CD4-positive, CD25-positive, alpha-beta regulatory T cell (primary cell): ENCODE measurements at regions not wholly inside any gene's neighbourhood (a gene's known extent, or its start where the extent isn't known, plus 50 kb on each side); places are given as distances from the start of the nearest gene placed in this dataset.

ENCODE experiments used
- ATAC-seq, 2 donors: fragments of 150-1000 bp; cut with Tn5 transposase; one replicate each; pipeline ENCODE4 v1.10.0; 2021; ENCODE audit warnings: low read depth in 2 of 2, moderate number of reproducible peaks in 2 of 2, moderate library complexity in 1 of 2
- DNase-seq, 3 donors: peaks; one replicate each; pipeline versions ENCODE4 v3.0.0 to v3.0.0-alpha.2; 2012 to 2022; ENCODE audit warnings: mixed read lengths in 1 of 3
- H3K27ac ChIP-seq: one replicate; pipeline ENCODE4 v1.7.0; 2013; ENCODE audit warnings: mild to moderate bottlenecking, low read length; ENCODE audit not compliant: insufficient read depth, poor library complexity, severe bottlenecking
- H3K27me3 ChIP-seq: one replicate; pipeline ENCODE4 v1.7.0; 2013; ENCODE audit warnings: low read length; ENCODE audit not compliant: control insufficient read depth, insufficient read depth
- H3K36me3 ChIP-seq: one replicate; pipeline ENCODE4 v1.7.0; 2013; ENCODE audit warnings: mild to moderate bottlenecking, low read length, moderate library complexity; ENCODE audit not compliant: control insufficient read depth, insufficient read depth
- H3K4me1 ChIP-seq: 2 replicates; pipeline ENCODE4 v1.7.0; 2013; ENCODE audit warnings: mild to moderate bottlenecking, low read length; ENCODE audit not compliant: insufficient read depth, control insufficient read depth, poor library complexity, severe bottlenecking
- H3K4me3 ChIP-seq: one replicate; pipeline ENCODE4 v1.7.0; 2013; ENCODE audit warnings: low read depth, mild to moderate bottlenecking, low read length, moderate library complexity
- H3K9me3 ChIP-seq, 2 experiments: 1 replicate in 1 of 2; 2 replicates in 1 of 2; pipeline ENCODE4 v1.7.0; 2013; ENCODE audit warnings: low read length in 2 of 2, mild to moderate bottlenecking in 1 of 2, moderate library complexity in 1 of 2; ENCODE audit not compliant: control insufficient read depth in 2 of 2
- H3K27ac Mint-ChIP-seq, 3 donors: one replicate each; pipeline ENCODE4 v1.8.0; 2020 to 2022; ENCODE audit warnings: mild to moderate bottlenecking in 3 of 3, mixed read lengths in 3 of 3, moderate library complexity in 2 of 3
- H3K27me3 Mint-ChIP-seq: one replicate; pipeline ENCODE4 v1.8.0; 2022; ENCODE audit warnings: mild to moderate bottlenecking, mixed read lengths
- H3K36me3 Mint-ChIP-seq: one replicate; pipeline ENCODE4 v1.8.0; 2020; ENCODE audit warnings: mixed read lengths
- H3K4me1 Mint-ChIP-seq, 4 donors: one replicate each; pipeline ENCODE4 v1.8.0; 2020 to 2022; ENCODE audit warnings: mixed read lengths in 4 of 4, mild to moderate bottlenecking in 1 of 4
- H3K4me3 Mint-ChIP-seq, 4 donors: one replicate each; pipeline ENCODE4 v1.8.0; 2020 to 2022; ENCODE audit warnings: mild to moderate bottlenecking in 4 of 4, mixed read lengths in 4 of 4, moderate library complexity in 3 of 4
- H3K9me3 Mint-ChIP-seq, 7 donors: one replicate each; pipeline ENCODE4 v1.8.0; 2020 to 2022; ENCODE audit warnings: mixed read lengths in 7 of 7, mild to moderate bottlenecking in 3 of 7, moderate library complexity in 2 of 7

- H3K27ac ChIP-seq: no peak overlapping the region
- H3K9me3 ChIP-seq: peaks cover 4 to 5% of the 10 kb centered on the region in 2 experiments
- Mint-ChIP-seq H3K9me3 (peaks cover 0 to 23% (median 6%) of the 10 kb centered on the region in 7 donors), H3K4me1 (no peaks in the 10 kb centered on the region), H3K4me3 (no peak overlapping the region), H3K27me3 (no peaks in the 10 kb centered on the region), H3K36me3 (no peaks in the 10 kb centered on the region), H3K27ac (no peak overlapping the region)
- no peak overlapping the region for H3K4me3 ChIP-seq
- no peaks in the 10 kb centered on the region for H3K27me3 ChIP-seq
- no peaks in the 10 kb centered on the region for H3K4me1 ChIP-seq
- no peaks in the 10 kb centered on the region for H3K36me3 ChIP-seq
- DNase-seq (no peak), ATAC-seq (no peak)
These were observed 396.3 kb upstream of the POM121L12 start for GRCh38 chr7:52639126-52639525.

GRCh38 chr7:52635021-52635420, 400.4 kb upstream of the POM121L12 start:
- H3K27me3 ChIP-seq: no peaks in the 10 kb centered on the region
- Mint-ChIP-seq H3K36me3 (no peaks in the 10 kb centered on the region), H3K4me3 (no peak overlapping the region), H3K27me3 (no peaks in the 10 kb centered on the region), H3K4me1 (peaks cover 0 to 8% (median 0%) of the 10 kb centered on the region in 4 donors), H3K27ac (no peak overlapping the region), H3K9me3 (peaks cover 0 to 29% (median 10%) of the 10 kb centered on the region in 7 donors)
- no peak overlapping the region for H3K27ac ChIP-seq
- H3K4me3 ChIP-seq: no peak overlapping the region
- ATAC-seq (no peak), DNase-seq (no peak)
- H3K9me3 ChIP-seq: peaks cover 3 to 8% of the 10 kb centered on the region in 2 experiments
- H3K4me1 ChIP-seq: no peaks in the 10 kb centered on the region
- H3K36me3 ChIP-seq: no peaks in the 10 kb centered on the region

GRCh38 chr7:52620849-52621248, 414.6 kb upstream of the POM121L12 start:
- Mint-ChIP-seq H3K4me3 (no peak overlapping the region), H3K27ac (no peak overlapping the region), H3K36me3 (no peaks in the 10 kb centered on the region), H3K27me3 (no peaks in the 10 kb centered on the region), H3K4me1 (no peaks in the 10 kb centered on the region), H3K9me3 (peaks cover 0 to 12% (median 4%) of the 10 kb centered on the region in 7 donors)
- Histone ChIP-seq H3K4me1 (no peaks in the 10 kb centered on the region), H3K9me3 (peaks cover 0 to 5% of the 10 kb centered on the region in 2 experiments), H3K36me3 (no peaks in the 10 kb centered on the region), H3K27ac (no peak overlapping the region), H3K27me3 (no peaks in the 10 kb centered on the region), H3K4me3 (no peak overlapping the region)
- ATAC-seq (no peak), DNase-seq (no peak)

GRCh38 chr7:52616552-52616951, 418.9 kb upstream of the POM121L12 start:
- Histone ChIP-seq H3K4me3 (no peak overlapping the region), H3K36me3 (no peaks in the 10 kb centered on the region), H3K27ac (no peak overlapping the region), H3K4me1 (no peaks in the 10 kb centered on the region), H3K9me3 (peaks cover 3 to 5% of the 10 kb centered on the region in 2 experiments), H3K27me3 (no peaks in the 10 kb centered on the region)
- DNase-seq (no peak), ATAC-seq (no peak)
- Mint-ChIP-seq H3K4me3 (no peak overlapping the region), H3K9me3 (peaks cover 1 to 14% (median 8%) of the 10 kb centered on the region in 7 donors), H3K36me3 (no peaks in the 10 kb centered on the region), H3K27ac (no peak overlapping the region), H3K4me1 (no peaks in the 10 kb centered on the region), H3K27me3 (no peaks in the 10 kb centered on the region)

GRCh38 chr7:52615021-52615695, 420.3 kb upstream of the POM121L12 start:
- no peak for ATAC-seq
- H3K9me3 ChIP-seq: peaks cover 3 to 5% of the 10 kb centered on the region in 2 experiments
- no peak overlapping the region for H3K27ac ChIP-seq
- no peak overlapping the region for H3K4me3 ChIP-seq
- H3K27me3 ChIP-seq: no peaks in the 10 kb centered on the region
- no peak for DNase-seq
- H3K9me3 Mint-ChIP-seq: peaks cover 1 to 19% (median 10%) of the 10 kb centered on the region in 7 donors
- no peaks in the 10 kb centered on the region for H3K4me1 ChIP-seq
- no peaks in the 10 kb centered on the region for H3K36me3 ChIP-seq
- no peak overlapping the region for H3K27ac Mint-ChIP-seq
- H3K4me3 Mint-ChIP-seq: no peak overlapping the region
- no peaks in the 10 kb centered on the region for H3K4me1 Mint-ChIP-seq
- no peaks in the 10 kb centered on the region for H3K36me3 Mint-ChIP-seq
- no peaks in the 10 kb centered on the region for H3K27me3 Mint-ChIP-seq

GRCh38 chr7:52609511-52609910, 425.9 kb upstream of the POM121L12 start:
- no peak for DNase-seq
- Histone ChIP-seq H3K9me3 (peaks cover 5 to 7% of the 10 kb centered on the region in 2 experiments), H3K36me3 (no peaks in the 10 kb centered on the region), H3K4me1 (no peaks in the 10 kb centered on the region), H3K4me3 (no peak overlapping the region), H3K27ac (no peak overlapping the region), H3K27me3 (no peaks in the 10 kb centered on the region)
- H3K27me3 Mint-ChIP-seq: no peaks in the 10 kb centered on the region
- ATAC-seq: no peak
- H3K36me3 Mint-ChIP-seq: no peaks in the 10 kb centered on the region
- H3K4me1 Mint-ChIP-seq: no peaks in the 10 kb centered on the region
- H3K27ac Mint-ChIP-seq: no peak overlapping the region
- H3K4me3 Mint-ChIP-seq: no peak overlapping the region
- H3K9me3 Mint-ChIP-seq: peaks cover 0 to 17% (median 10%) of the 10 kb centered on the region in 7 donors

GRCh38 chr7:52592698-52593097, 442.7 kb upstream of the POM121L12 start:
- Histone ChIP-seq H3K9me3 (peaks cover 0 to 18% of the 10 kb centered on the region in 2 experiments), H3K27ac (no peak overlapping the region), H3K27me3 (no peaks in the 10 kb centered on the region), H3K4me1 (no peaks in the 10 kb centered on the region), H3K36me3 (no peaks in the 10 kb centered on the region), H3K4me3 (no peak overlapping the region)
- Mint-ChIP-seq H3K27ac (no peak overlapping the region), H3K36me3 (no peaks in the 10 kb centered on the region), H3K27me3 (no peaks in the 10 kb centered on the region), H3K9me3 (peaks cover 0 to 29% (median 7%) of the 10 kb centered on the region in 7 donors), H3K4me3 (no peak overlapping the region), H3K4me1 (no peaks in the 10 kb centered on the region)
- ATAC-seq: no peak
- no peak for DNase-seq

- no peak for ATAC-seq
- H3K4me3 Mint-ChIP-seq: no peak overlapping the region
- H3K9me3 Mint-ChIP-seq: peaks cover 0 to 18% (median 12%) of the 10 kb centered on the region in 7 donors
These were observed 448.7 kb upstream of the POM121L12 start for GRCh38 chr7:52586704-52587103.

More at GRCh38 chr7:52586704-52587103, 448.7 kb upstream of the POM121L12 start:
- no peaks in the 10 kb centered on the region for H3K27me3 ChIP-seq
- H3K27ac Mint-ChIP-seq: no peak overlapping the region
- no peaks in the 10 kb centered on the region for H3K4me1 Mint-ChIP-seq
- H3K36me3 Mint-ChIP-seq: no peaks in the 10 kb centered on the region
- H3K4me3 ChIP-seq: no peak overlapping the region
- no peaks in the 10 kb centered on the region for H3K9me3 ChIP-seq
- no peak for DNase-seq
- H3K27ac ChIP-seq: no peak overlapping the region
- no peaks in the 10 kb centered on the region for H3K4me1 ChIP-seq
- no peaks in the 10 kb centered on the region for H3K27me3 Mint-ChIP-seq
- no peaks in the 10 kb centered on the region for H3K36me3 ChIP-seq
